DMS153 treated with DMSO at 0.1 percent for 48 hours (cell line): ENCODE measurements at regions not wholly inside any gene's neighbourhood (a gene's known extent, or its start where the extent isn't known, plus 50 kb on each side); places are given as distances from the start of the nearest gene placed in this dataset.
"Not testable (repeated sequence)": the region's sequence is repeated elsewhere in the genome, so short reads cannot be mapped to it uniquely, and the experiment has no call there.

Experiments used
- DNase-seq: peaks from one replicate; lab custom pipeline; 2025; ENCODE audit not compliant: unreplicated experiment; lab: John Stamatoyannopoulos, UW

DNA sequence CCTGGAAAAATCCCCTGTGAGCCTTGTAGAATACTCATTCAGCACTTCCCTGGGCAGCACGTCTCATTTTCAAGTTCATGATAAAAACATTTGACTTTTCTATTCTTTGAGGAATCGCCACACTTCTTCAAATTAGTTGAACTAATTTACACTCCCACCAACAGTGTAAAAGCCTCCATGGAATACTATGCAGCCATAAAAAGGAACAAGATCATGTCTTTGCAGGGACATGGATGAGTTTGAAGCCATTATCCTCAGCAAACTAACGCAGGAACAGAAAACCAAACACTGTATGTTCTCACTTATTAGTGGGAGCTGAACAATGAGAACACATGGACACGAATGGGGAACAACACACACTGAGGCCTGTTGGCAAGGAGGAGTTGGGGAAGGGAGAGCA, 102.0 kb upstream of the HEY2 start:
- DNase-seq: no peak

DNA sequence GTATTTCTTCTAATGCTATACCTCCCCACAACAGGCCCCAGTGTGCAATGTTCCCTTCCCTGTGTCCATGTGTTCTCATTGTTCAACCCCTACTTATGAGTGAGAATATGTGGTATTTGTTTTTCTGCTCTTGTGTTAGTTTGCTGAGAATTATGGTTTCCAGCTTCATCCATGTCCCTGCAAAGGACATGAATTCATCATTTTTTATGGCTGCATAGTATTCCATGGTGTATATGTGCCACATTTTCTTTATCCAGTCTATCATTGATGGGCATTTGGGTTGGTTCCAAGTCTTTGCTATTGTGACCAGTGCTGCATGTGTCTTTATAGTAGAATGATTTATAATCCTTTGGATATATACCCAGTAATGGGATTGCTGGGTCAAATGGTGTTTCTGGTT, 95.7 kb upstream of the HEY2 start:
- not testable (repeated sequence) for DNase-seq

DNA sequence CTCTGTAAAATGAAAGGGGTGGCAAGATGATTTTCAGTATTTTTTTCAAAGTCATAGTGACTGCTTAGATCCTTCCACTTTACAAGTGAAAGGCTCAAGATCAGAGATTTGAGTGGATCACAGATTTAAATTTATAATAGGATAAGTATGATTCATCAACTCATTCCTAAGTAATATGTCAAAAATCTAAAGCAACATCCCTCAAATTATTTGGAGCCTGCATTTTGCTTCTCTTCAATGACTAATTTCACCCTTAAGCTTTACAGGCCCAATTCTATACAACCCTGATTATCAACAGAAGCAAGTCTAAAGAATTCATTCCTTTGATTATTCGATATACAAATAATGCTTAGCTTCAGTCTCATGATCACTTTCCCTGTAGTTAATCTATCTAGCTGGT, 93.9 kb upstream of the HEY2 start:
- no peak for DNase-seq

- peak; percentile 52 for DNase-seq
Measured at GRCh38 chr6:125656287-125656870, 93.1 kb upstream of the HEY2 start.

- no peak for DNase-seq
Measured at GRCh38 chr6:125658136-125658535, 91.3 kb upstream of the HEY2 start.

- no peak for DNase-seq
Measured at GRCh38 chr6:125658759-125659431, 90.5 kb upstream of the HEY2 start.

- no peak for DNase-seq
Measured at GRCh38 chr6:125659887-125660286, 89.5 kb upstream of the HEY2 start.

GRCh38 chr6:125662296-125662695, 87.1 kb upstream of the HEY2 start:
- DNase-seq: no peak

GRCh38 chr6:125665295-125665814, 84.1 kb upstream of the HEY2 start:
- DNase-seq: no peak

DNA sequence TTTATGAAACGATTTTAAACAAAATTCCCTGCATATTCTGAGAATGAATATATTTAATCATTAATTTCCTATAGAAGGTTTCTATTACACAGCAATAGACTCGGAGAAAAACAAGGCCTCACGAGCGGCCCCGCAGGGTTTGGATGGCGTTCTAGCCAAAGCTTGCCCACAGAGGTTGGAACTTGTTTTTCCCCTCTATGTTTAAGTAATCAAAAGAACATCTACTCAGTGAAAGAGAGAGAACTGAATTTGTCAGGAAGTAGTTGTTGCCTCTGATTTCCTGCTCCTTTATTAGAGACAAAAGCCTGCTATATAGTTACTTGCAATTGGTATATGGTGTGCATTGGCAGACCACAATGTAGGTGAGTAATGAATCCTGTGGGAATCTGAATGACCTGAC, 82.1 kb upstream of the HEY2 start:
- no peak for DNase-seq

- DNase-seq: no peak
Measured at GRCh38 chr6:125668071-125668470, 81.4 kb upstream of the HEY2 start.

DNA sequence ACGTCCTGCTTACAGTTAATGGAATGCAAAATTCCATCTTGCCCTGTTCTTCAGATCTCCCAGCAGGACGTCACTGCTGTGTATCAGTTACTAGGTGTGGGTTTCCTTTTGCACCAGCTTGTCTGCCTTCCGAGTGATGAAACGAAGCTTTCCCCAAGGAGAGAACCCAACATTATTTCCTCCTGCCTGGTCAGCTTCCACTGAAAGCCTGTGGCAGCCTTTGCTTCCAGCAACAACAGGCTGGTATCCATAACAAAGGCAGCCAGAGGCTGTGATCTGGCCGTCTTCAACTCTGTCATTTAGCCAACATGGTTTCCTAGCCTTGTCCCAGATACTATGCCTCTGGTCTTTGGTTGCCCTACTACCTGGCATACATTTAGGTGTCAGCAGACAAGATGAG, 78.9 kb upstream of the HEY2 start:
- no peak for DNase-seq

- DNase-seq: no peak
Measured at GRCh38 chr6:125671323-125671722, 78.1 kb upstream of the HEY2 start.

GRCh38 chr6:125674230-125674629, 75.2 kb upstream of the HEY2 start:
- DNase-seq: no peak

- DNase-seq: no peak
Measured at GRCh38 chr6:125678601-125679000, 70.8 kb upstream of the HEY2 start.

DNA sequence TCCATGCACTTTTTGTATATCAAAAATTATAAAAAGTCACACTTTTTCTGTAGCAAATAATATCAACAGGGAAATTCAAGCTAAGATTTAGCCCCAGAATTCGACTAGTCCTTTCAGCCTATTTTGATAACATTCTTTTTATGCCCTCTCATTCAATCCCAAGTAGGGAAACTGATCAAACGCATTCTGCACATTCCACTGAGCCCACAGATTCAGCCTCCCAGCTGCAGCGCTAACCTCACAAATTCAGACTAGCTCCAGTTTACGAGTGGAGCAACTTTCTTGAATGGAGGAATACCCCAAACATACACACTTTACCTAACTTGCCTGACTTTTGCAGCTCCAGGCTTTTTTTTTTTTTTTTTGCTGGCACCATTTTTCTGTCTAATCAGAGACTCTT, 70.3 kb upstream of the HEY2 start:
- DNase-seq: no peak

- DNase-seq: no peak
Measured at GRCh38 chr6:125679651-125680050, 69.8 kb upstream of the HEY2 start.

DNA sequence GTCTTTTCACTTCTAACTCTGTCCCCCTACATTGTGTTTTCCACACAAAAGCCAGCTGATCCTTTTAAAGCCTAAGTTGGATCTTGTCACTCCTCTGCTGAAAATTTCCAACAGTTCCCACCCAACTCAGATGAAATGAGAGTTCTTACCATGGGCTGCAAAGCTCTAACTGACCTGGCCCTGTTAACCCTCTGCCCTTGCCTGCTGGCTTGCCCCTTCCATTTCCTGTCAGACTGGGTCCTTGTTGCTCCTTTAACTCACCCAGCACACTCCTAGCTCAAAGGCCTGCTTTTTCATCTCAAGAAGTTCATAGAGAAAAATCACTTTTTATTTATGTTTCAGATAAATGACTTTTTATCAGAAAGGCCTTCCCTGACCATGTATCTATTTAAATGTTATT, 66.5 kb upstream of the HEY2 start:
- no peak for DNase-seq

DNA sequence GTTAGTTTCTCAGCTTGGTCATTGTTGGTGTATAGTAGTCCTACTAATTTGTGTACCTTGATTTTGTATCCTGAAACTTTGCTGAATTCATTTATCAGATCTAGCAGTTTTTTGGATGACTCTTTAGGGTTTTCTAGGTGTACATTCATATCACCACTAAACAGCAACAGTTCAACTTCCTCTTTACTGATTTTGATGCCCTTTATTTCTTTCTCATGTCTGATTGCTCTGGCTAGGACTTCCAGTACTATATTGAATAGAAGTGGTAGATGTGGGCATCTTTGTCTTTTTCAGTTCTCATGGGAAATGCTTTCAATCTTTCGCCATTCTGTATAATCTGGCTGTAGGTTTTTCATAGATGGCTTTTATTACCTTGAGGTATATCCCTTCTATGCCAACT, 61.3 kb upstream of the HEY2 start:
- no peak for DNase-seq

DNA sequence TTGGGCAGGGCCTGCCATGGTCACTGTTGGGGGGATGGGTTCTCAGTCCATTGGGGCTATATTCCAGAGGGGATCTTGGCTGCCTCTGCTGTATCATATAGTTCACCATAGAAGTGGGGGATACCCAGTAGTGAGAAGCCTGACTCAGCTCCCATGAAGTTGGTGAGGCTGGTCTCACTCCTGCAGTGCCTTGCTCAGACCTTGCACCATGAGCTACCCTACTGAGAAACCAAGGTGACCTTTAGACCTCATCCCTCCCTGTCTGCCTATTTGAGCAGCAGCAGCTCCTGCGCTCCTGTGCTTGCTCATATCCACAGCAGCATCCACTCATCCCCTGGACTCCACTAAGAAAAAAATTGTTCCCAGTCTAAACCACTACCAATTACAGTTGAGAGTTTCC, 56.0 kb upstream of the HEY2 start:
- no peak for DNase-seq

DNA sequence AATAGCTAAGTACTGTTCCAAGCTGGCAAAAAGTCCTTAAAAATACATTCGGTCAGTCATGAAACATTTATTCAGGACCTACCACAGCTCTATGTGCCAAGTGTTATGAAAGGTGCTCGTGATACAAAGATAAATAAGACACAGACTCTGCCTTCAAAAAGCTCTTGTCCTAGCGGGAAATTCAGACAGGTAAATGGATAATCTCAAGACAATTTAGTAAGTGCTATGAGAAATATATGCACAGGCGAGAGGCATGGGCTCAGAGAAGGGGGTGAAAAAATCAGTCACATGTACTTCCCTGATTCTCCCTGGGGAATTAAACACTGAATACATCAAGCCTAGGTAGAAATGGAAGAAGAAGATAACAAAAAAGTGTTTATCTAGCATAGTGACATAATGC, 49.8 kb upstream of the HEY2 start:
- DNase-seq: peak; percentile 9
